Omental fat pad (tissue), 3 donors: ENCODE measurements at regions not wholly inside any gene's neighbourhood (a gene's known extent, or its start where the extent isn't known, plus 50 kb on each side); places are given as distances from the start of the nearest gene placed in this dataset.

Experiments used
- ATAC-seq: fragments of 150-250 bp; one replicate; pipeline ENCODE4 v1.9.1; 2016; ENCODE audit warnings: mild to moderate bottlenecking, moderate library complexity; ENCODE audit not compliant: low FRiP score
- DNase-seq: peaks from one replicate; pipeline ENCODE4 v3.0.0-alpha.2; 2019; ENCODE audit warnings: low spot score
- CTCF ChIP-seq, 3 donors: fragments of 450-650 bp; IDR thresholded peaks; one replicate each; pipeline ENCODE4 v1.5.1; 2016 to 2017; ENCODE audit warnings: antibody characterized with exemption in 3 of 3, mild to moderate bottlenecking in 3 of 3, moderate library complexity in 2 of 3

GRCh38 chr6:170180671-170181337 is 110.1 kb downstream of the DLL1 start:
- TF ChIP-seq CTCF (IDR thresholded peaks at IDR 0.05), result no peak
- DNase-seq (no peak), ATAC-seq (no peak)

- ATAC-seq (no peak), DNase-seq (no peak)
- TF ChIP-seq CTCF (IDR thresholded peaks at IDR 0.05), result no peak
Observed at GRCh38 chr6:170179616-170180324, 111.1 kb downstream of the DLL1 start.

- peak; percentile 79 for ATAC-seq
- no peak for TF ChIP-seq CTCF (IDR thresholded peaks at IDR 0.05)
- DNase-seq, result no peak
Observed at GRCh38 chr6:170178561-170179477, 112.1 kb downstream of the DLL1 start.

GRCh38 chr6:170177772-170178560 is 112.9 kb downstream of the DLL1 start:
- DNase-seq, result no peak
- no peak for TF ChIP-seq CTCF (IDR thresholded peaks at IDR 0.05)
- no peak for ATAC-seq

GRCh38 chr6:170176898-170177771 is 113.7 kb downstream of the DLL1 start:
- DNase-seq, result no peak
- no peak for ATAC-seq
- TF ChIP-seq CTCF (IDR thresholded peaks at IDR 0.05), result no peak
